Peyer's patch (tissue), 4 donors: ENCODE measurements at regions not wholly inside any gene's neighbourhood (a gene's known extent, or its start where the extent isn't known, plus 50 kb on each side); places are given as distances from the start of the nearest gene placed in this dataset.

ENCODE experiments used
- DNase-seq, 3 donors: peaks; one replicate each; pipeline ENCODE4 v3.0.0-alpha.2; 2017 to 2019
- H3K27ac ChIP-seq, 4 donors: fragments of 200-600 bp; sonication (generic); one replicate each; pipeline ENCODE4 v1.5.1; 2016 to 2019
- H3K27me3 ChIP-seq, 2 donors: fragments of 200-600 bp; sonication (generic); one replicate each; pipeline ENCODE4 v1.5.1; 2019
- H3K36me3 ChIP-seq, 3 donors: fragments of 200-600 bp; sonication (generic); one replicate each; pipeline ENCODE4 v1.5.1; 2016 to 2019
- H3K4me1 ChIP-seq, 4 donors: fragments of 200-600 bp; sonication (generic); one replicate each; pipeline ENCODE4 v1.5.1; 2016 to 2019
- H3K4me3 ChIP-seq, 4 donors: fragments of 200-600 bp; sonication (generic); 1 replicate in 3 of 4; 2 replicates in 1 of 4; pipeline ENCODE4 v1.5.1; 2016 to 2019; ENCODE audit warnings: mild to moderate bottlenecking in 1 of 4
- H3K9me3 ChIP-seq, 4 donors: fragments of 200-600 bp; sonication (generic); one replicate each; pipeline ENCODE4 v1.5.1; 2016 to 2019; ENCODE audit warnings: mild to moderate bottlenecking in 1 of 4
- POLR2A ChIP-seq, 2 donors: fragments of 450-650 bp; IDR thresholded peaks; one replicate each; pipeline ENCODE4 v1.5.1; 2017; ENCODE audit warnings: antibody characterized with exemption in 2 of 2, mild to moderate bottlenecking in 2 of 2, moderate library complexity in 2 of 2
- TF ChIP-seq, protein P1 (sequence below), 6 experiments: fragments of 450-650 bp in 4 of 6; fragments of 200-600 bp in 2 of 6; sonication (generic) in 1 of 6; IDR thresholded peaks; one replicate each; pipeline ENCODE4 v1.5.1; 2017 to 2019; ENCODE audit warnings: antibody characterized with exemption in 6 of 6, mild to moderate bottlenecking in 3 of 6, moderate library complexity in 1 of 6

- no peak for DNase-seq
- no peaks in the 10 kb centered on the region for H3K4me1 ChIP-seq
- H3K9me3 ChIP-seq, result no peaks in the 10 kb centered on the region
- TF ChIP-seq, protein P1, sequence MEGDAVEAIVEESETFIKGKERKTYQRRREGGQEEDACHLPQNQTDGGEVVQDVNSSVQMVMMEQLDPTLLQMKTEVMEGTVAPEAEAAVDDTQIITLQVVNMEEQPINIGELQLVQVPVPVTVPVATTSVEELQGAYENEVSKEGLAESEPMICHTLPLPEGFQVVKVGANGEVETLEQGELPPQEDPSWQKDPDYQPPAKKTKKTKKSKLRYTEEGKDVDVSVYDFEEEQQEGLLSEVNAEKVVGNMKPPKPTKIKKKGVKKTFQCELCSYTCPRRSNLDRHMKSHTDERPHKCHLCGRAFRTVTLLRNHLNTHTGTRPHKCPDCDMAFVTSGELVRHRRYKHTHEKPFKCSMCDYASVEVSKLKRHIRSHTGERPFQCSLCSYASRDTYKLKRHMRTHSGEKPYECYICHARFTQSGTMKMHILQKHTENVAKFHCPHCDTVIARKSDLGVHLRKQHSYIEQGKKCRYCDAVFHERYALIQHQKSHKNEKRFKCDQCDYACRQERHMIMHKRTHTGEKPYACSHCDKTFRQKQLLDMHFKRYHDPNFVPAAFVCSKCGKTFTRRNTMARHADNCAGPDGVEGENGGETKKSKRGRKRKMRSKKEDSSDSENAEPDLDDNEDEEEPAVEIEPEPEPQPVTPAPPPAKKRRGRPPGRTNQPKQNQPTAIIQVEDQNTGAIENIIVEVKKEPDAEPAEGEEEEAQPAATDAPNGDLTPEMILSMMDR (IDR thresholded peaks at IDR 0.05), result no peak
- no peak for TF ChIP-seq POLR2A (IDR thresholded peaks at IDR 0.05)
- no peak overlapping the region for H3K27ac ChIP-seq
- no peak overlapping the region for H3K4me3 ChIP-seq
- H3K36me3 ChIP-seq, result no peaks in the 10 kb centered on the region
- no peaks in the 10 kb centered on the region for H3K27me3 ChIP-seq
Observed at GRCh38 chr10:109403551-109403950, 519.8 kb downstream of the XPNPEP1 start.

- no peaks in the 10 kb centered on the region for H3K4me1 ChIP-seq
Observed at GRCh38 chr10:109393425-109393824, 529.9 kb downstream of the XPNPEP1 start.

GRCh38 chr10:109386921-109387320, 536.4 kb downstream of the XPNPEP1 start:
- no peaks in the 10 kb centered on the region for H3K9me3 ChIP-seq
- no peak for DNase-seq
- no peaks in the 10 kb centered on the region for H3K27me3 ChIP-seq
- no peaks in the 10 kb centered on the region for H3K4me1 ChIP-seq
- H3K27ac ChIP-seq, result no peak overlapping the region
- TF ChIP-seq, protein P1 (IDR thresholded peaks at IDR 0.05), result no peak
- no peak for TF ChIP-seq POLR2A (IDR thresholded peaks at IDR 0.05)
- H3K36me3 ChIP-seq, result no peaks in the 10 kb centered on the region
- H3K4me3 ChIP-seq, result no peak overlapping the region

More at GRCh38 chr10:109393425-109393824, 529.9 kb downstream of the XPNPEP1 start:
- no peak overlapping the region for H3K27ac ChIP-seq
- H3K36me3 ChIP-seq, result no peaks in the 10 kb centered on the region
- H3K4me3 ChIP-seq, result no peak overlapping the region
- no peak for DNase-seq
- H3K9me3 ChIP-seq, result no peaks in the 10 kb centered on the region
- no peaks in the 10 kb centered on the region for H3K27me3 ChIP-seq
- no peak for TF ChIP-seq POLR2A (IDR thresholded peaks at IDR 0.05)
- TF ChIP-seq, protein P1 (IDR thresholded peaks at IDR 0.05), result no peak

GRCh38 chr10:109386101-109386500, 537.2 kb downstream of the XPNPEP1 start:
- no peak for DNase-seq
- no peak overlapping the region for H3K27ac ChIP-seq
- no peaks in the 10 kb centered on the region for H3K9me3 ChIP-seq
- H3K36me3 ChIP-seq, result no peaks in the 10 kb centered on the region
- no peaks in the 10 kb centered on the region for H3K27me3 ChIP-seq
- H3K4me1 ChIP-seq, result no peaks in the 10 kb centered on the region
- no peak overlapping the region for H3K4me3 ChIP-seq
- TF ChIP-seq POLR2A (IDR thresholded peaks at IDR 0.05), result no peak
- TF ChIP-seq, protein P1 (IDR thresholded peaks at IDR 0.05), result no peak

GRCh38 chr10:109379186-109379585, 544.1 kb downstream of the XPNPEP1 start:
- Histone ChIP-seq H3K27me3 (no peaks in the 10 kb centered on the region), H3K4me3 (no peak overlapping the region), H3K27ac (no peak overlapping the region), H3K36me3 (no peaks in the 10 kb centered on the region), H3K9me3 (no peaks in the 10 kb centered on the region), H3K4me1 (no peaks in the 10 kb centered on the region)
- no peak for TF ChIP-seq POLR2A (IDR thresholded peaks at IDR 0.05)
- TF ChIP-seq, protein P1 (IDR thresholded peaks at IDR 0.05), result no peak
- no peak for DNase-seq

- DNase-seq, result no peak
- H3K36me3 ChIP-seq, result no peaks in the 10 kb centered on the region
- no peaks in the 10 kb centered on the region for H3K27me3 ChIP-seq
- no peaks in the 10 kb centered on the region for H3K4me1 ChIP-seq
- TF ChIP-seq, protein P1 (IDR thresholded peaks at IDR 0.05), result no peak
- TF ChIP-seq POLR2A (IDR thresholded peaks at IDR 0.05), result no peak
- H3K27ac ChIP-seq, result no peak overlapping the region
- no peak overlapping the region for H3K4me3 ChIP-seq
- no peaks in the 10 kb centered on the region for H3K9me3 ChIP-seq
Observed at GRCh38 chr10:109374215-109374614, 549.1 kb downstream of the XPNPEP1 start.
